Panc1 (cell line): ENCODE measurements at regions not wholly inside any gene's neighbourhood (a gene's known extent, or its start where the extent isn't known, plus 50 kb on each side); places are given as distances from the start of the nearest gene placed in this dataset.

ENCODE experiments used
- POLR2AphosphoS5 ChIP-seq: IDR thresholded peaks from 2 replicates; pipeline ENCODE4 v1.6.1; 2012; ENCODE audit warnings: mild to moderate bottlenecking, low read depth, low read length, moderate library complexity
- REST ChIP-seq, 2 experiments: IDR thresholded peaks; 2 replicates each; pipeline ENCODE4 v1.6.1; 2011 to 2012; ENCODE audit warnings: low read depth in 2 of 2, control low read depth in 1 of 2, low read length in 1 of 2, mild to moderate bottlenecking in 1 of 2, moderate library complexity in 1 of 2; ENCODE audit not compliant: insufficient read depth in 1 of 2
- TCF7L2 ChIP-seq: IDR thresholded peaks from 2 replicates; pipeline ENCODE4 v1.6.1; 2011; ENCODE audit warnings: mild to moderate bottlenecking, low read depth, low read length, inconsistent platforms
- TF ChIP-seq, protein P1 (sequence below): fragments of 450-650 bp; IDR thresholded peaks from 2 replicates; pipeline ENCODE4 v1.5.1; 2017; ENCODE audit warnings: mild to moderate bottlenecking

DNA sequence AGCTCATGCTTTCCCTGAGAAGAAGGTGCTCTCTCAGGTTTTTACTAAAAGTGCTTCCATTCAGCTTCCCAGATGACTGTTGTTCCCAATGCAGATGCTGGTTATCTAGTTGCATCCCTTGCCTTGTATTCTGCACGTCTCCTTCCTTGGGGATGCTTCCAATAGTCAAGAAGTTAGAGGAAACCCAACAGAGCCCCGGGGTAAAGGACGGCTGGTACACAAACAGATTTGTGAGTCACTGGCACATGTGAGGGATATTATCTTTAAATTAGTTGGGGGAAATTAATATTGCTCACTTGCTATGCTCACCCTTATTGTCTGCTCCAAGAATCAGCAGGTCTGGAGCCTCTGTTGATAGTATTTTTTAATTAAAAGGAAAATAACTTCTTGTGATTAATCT is 465.2 kb upstream of the BOD1L1 start:
- TF ChIP-seq, protein P1, sequence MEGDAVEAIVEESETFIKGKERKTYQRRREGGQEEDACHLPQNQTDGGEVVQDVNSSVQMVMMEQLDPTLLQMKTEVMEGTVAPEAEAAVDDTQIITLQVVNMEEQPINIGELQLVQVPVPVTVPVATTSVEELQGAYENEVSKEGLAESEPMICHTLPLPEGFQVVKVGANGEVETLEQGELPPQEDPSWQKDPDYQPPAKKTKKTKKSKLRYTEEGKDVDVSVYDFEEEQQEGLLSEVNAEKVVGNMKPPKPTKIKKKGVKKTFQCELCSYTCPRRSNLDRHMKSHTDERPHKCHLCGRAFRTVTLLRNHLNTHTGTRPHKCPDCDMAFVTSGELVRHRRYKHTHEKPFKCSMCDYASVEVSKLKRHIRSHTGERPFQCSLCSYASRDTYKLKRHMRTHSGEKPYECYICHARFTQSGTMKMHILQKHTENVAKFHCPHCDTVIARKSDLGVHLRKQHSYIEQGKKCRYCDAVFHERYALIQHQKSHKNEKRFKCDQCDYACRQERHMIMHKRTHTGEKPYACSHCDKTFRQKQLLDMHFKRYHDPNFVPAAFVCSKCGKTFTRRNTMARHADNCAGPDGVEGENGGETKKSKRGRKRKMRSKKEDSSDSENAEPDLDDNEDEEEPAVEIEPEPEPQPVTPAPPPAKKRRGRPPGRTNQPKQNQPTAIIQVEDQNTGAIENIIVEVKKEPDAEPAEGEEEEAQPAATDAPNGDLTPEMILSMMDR, result no peak
- TF ChIP-seq TCF7L2 (no peak), POLR2AphosphoS5 (no peak), REST (IDR thresholded peaks at IDR 0.05; ENCODE audit: insufficient read depth in 1 of 2, low read depth in 2 of 2, low read length in 1 of 2) (no peak)
